Ovary (tissue), 3 donors: ENCODE measurements at regions not wholly inside any gene's neighbourhood (a gene's known extent, or its start where the extent isn't known, plus 50 kb on each side); places are given as distances from the start of the nearest gene placed in this dataset.

Experiments used
- EP300 ChIP-seq: sonication (generic); formaldehyde crosslinking; IDR thresholded peaks from one replicate; pipeline ENCODE4 v1.6.1; 2017; ENCODE audit warnings: antibody characterized with exemption
- POLR2A ChIP-seq: fragments of 450-650 bp; IDR thresholded peaks from one replicate; pipeline ENCODE4 v1.6.1; 2017; ENCODE audit warnings: antibody characterized with exemption, mild to moderate bottlenecking, moderate library complexity
- TF ChIP-seq, protein P1 (sequence below), 3 donors: fragments of 450-650 bp in 2 of 3; fragments of 200-600 bp in 1 of 3; IDR thresholded peaks; one replicate each; pipeline versions ENCODE4 v1.5.1 to v1.8.0; 2016 to 2022; ENCODE audit warnings: antibody characterized with exemption in 3 of 3, mild to moderate bottlenecking in 1 of 3
- donor health status: DM: no; HTN: no; CAD: no.

GRCh38 chr14:101120641-101121507, 217.4 kb upstream of the RTL1 start:
- TF ChIP-seq, protein P1, sequence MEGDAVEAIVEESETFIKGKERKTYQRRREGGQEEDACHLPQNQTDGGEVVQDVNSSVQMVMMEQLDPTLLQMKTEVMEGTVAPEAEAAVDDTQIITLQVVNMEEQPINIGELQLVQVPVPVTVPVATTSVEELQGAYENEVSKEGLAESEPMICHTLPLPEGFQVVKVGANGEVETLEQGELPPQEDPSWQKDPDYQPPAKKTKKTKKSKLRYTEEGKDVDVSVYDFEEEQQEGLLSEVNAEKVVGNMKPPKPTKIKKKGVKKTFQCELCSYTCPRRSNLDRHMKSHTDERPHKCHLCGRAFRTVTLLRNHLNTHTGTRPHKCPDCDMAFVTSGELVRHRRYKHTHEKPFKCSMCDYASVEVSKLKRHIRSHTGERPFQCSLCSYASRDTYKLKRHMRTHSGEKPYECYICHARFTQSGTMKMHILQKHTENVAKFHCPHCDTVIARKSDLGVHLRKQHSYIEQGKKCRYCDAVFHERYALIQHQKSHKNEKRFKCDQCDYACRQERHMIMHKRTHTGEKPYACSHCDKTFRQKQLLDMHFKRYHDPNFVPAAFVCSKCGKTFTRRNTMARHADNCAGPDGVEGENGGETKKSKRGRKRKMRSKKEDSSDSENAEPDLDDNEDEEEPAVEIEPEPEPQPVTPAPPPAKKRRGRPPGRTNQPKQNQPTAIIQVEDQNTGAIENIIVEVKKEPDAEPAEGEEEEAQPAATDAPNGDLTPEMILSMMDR (IDR thresholded peaks at IDR 0.05), result no peak
- no peak for TF ChIP-seq POLR2A
- no peak for TF ChIP-seq EP300
